Erythroblast (primary cell): ENCODE measurements at regions not wholly inside any gene's neighbourhood (a gene's known extent, or its start where the extent isn't known, plus 50 kb on each side); places are given as distances from the start of the nearest gene placed in this dataset.
"Not testable (repeated sequence)": the region's sequence is repeated elsewhere in the genome, so short reads cannot be mapped to it uniquely, and the experiment has no call there.

Experiments
- DNase-seq, 2 experiments: peaks; one replicate each; lab custom pipeline; 2025; lab: John Stamatoyannopoulos, UW
- GATA1 ChIP-seq: IDR thresholded peaks from 2 replicates; pipeline ENCODE4 v1.6.1; 2011; ENCODE audit warnings: low read depth, mild to moderate bottlenecking, control low read depth, low read length, moderate library complexity
- POLR2A ChIP-seq: IDR thresholded peaks from 2 replicates; pipeline ENCODE4 v1.6.1; 2011; ENCODE audit warnings: mild to moderate bottlenecking, low read length

DNA sequence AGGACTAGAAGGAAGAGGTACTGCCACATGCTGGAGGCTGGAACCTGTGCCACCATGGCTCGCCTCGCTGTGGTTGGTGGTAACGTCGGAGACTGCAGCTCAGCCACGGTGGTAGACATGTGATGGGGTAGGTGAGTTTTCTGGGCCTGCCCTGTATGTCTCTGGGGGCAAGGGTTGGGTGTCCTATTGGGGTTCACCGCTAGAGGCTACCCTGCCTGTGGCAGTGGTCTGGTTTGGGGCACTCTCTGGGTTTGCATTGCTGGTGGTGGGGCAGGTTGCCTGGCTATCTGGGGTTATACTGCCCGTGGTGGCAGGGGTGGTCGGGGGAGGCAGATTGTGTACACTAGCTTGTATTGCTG is 79.3 kb upstream of the KCNJ18 start:
- DNase-seq: no peak
- no peak for TF ChIP-seq GATA1
- TF ChIP-seq POLR2A: no peak

DNA sequence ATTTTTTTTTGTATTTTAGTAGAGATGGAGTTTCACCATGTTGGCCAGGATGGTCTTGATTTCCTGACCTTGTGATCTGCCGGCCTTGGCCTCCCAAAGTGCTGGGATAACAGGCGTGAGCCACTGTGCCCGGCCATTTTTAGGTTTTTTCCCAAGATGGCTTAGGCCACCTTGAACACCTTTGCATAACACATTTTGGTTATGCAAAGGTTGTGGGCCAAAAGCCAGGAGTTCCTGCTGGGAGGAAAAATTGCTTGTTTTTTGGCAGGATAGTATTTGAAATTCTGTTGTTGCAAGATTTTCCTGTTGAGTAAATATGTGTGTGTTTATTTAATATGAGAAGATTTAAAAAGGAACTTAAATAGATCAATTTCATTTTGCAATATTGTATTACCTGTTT is 65.3 kb upstream of the KCNJ18 start:
- DNase-seq: not testable (repeated sequence)
